Activated CD4-positive, alpha-beta T cell treated with anti-CD3 and anti-CD28 coated beads, Interleukin-2, Interleukin-4, amounts not matched to agents 100 ng/mL and 50 ng/mL, durations not matched to agents 16 hours and 8 hours (primary cell): ENCODE measurements at regions not wholly inside any gene's neighbourhood (a gene's known extent, or its start where the extent isn't known, plus 50 kb on each side); places are given as distances from the start of the nearest gene placed in this dataset.

Experiments used
- DNase-seq: peaks from one replicate; pipeline ENCODE4 v3.0.0-alpha.2; 2020; ENCODE audit warnings: low spot score

DNA sequence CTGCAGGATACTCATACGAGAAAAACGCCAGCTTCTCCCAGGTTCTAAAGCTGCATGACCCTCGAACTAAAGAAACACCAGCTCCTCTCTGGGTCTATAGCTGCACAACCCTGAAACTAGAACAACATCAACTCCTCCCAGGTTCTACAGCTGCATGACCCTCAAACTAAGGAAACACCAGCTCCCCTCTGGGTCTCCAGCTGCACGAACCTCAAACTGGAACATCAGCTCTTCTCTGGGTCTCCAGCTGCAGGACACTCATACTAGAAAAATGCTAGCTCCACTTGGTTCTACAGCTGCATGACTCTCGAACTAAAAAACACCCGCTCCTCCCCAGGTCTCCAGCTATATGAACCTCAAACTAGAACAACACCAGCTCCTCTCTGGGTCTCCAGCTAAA lies 811.1 kb downstream of the CDH9 start:
- no peak for DNase-seq

DNA sequence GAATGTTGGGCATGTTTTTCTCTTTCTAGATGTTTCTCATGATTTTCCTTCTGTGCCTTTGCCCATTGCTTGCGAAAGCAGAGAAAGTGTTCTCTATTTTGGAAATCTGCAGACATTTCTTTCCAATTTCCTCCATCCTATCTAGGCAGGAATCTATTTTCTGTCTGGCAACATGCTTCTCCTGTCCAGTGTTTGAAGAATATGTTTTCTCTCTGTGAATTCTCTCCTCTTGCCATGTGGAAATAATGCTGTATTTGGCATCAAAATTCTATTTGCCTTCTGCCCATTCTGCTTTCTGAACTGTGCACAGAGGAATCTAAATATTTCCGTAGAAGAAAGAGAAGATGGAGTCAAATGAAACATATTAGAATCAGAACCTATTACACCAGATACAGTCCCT lies 833.3 kb downstream of the CDH9 start:
- no peak for DNase-seq

DNA sequence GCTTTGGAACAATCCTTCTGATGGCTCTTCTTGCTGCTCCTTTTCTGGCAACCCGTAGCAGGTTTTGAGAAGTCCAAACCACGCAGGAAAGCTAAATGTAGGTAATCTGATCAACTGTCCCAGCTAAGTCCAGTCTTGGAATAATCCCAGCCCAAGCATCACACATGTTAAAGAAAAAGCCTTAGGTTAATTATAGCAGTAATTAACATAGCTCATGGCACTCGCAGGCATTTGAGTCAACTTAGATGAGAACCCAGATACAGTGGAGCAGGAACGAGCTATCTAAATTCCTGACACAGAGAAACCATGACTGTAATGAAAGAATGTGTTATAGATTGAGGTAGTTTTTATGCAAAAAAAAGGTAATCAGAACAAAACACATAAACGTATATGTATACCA lies 844.8 kb downstream of the CDH9 start:
- DNase-seq = no peak

DNA sequence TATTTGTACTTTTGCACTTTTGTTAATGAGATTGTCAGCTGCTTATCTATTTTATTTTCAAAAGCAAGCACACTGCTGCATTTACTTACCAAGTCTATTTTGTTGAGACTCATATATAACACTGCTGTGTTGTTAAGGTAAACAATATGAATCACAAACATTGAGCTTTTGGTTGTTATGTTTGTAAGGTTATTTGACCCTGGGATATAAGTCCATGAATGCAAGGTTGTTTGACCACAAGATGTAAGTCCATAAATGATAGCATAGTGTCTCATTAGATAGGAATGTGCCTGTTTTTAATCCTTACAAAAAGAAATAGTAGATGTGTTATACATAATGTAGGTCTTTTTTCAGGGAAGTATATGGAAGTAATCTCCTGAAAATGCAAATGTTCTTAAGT lies 845.9 kb downstream of the CDH9 start:
- no peak for DNase-seq

DNA sequence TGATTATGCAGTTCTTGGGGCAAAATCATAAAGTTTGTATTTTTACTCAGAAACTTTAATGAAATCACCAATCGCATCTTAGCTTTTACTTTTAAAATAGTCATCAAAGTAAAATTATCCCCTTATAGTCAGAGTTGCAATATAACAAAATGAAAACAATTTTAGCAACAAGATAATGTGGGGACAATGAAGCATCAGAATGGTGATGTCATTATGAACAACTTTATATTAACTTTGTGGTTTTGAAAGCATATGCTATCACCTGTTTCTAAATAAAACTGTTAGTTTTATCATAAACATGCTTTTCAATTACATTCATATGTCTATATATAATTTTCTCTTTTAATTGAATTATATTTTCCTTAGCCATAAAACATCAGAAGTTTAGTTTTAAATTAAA lies 856.8 kb downstream of the CDH9 start:
- no peak for DNase-seq

DNA sequence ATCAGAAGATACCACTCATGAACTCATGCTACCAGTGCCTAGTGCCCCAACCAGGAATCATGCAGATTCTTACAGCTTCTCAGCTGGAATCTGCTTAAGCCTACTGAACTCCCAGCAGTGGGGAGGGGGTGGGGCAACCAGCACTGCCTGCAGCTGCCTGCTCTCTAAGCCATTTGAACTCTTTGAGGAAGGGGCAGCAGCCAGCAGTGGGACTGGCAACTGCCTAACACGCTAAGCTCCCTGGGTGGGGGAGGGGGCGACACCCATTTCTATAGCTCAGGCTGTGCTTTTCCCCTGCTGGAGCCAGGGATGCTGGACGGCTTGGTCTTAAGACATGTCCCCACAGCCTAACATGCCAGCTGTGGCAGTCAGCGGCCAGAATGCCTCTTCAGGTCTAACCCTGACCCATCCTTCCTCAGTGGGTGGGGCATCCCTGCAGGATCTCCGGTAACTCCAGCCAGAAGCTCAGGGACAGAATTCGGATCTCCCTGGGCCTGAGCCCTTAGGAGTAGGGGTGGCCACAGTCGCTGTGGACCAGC lies 889.7 kb downstream of the CDH9 start:
- DNase-seq = no peak

DNA sequence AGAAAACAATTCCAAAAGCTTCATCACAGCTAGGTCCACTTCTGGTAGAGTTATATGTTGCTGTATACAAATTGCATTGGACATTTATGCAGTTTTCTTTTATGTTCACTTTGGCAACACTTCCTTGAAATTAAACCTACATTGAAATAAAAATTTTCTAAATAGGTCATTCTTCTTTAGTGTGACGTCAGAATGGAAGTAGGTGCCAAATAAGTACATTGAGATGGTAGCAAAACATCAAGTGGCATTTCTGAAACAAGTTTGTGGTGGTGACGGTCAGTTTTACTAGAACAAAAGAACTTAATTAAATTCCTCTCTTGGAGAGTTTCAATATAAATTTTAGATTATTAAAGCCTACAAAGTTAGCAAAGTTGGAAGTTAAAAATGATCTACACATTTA lies 895.1 kb downstream of the CDH9 start:
- no peak for DNase-seq

DNA sequence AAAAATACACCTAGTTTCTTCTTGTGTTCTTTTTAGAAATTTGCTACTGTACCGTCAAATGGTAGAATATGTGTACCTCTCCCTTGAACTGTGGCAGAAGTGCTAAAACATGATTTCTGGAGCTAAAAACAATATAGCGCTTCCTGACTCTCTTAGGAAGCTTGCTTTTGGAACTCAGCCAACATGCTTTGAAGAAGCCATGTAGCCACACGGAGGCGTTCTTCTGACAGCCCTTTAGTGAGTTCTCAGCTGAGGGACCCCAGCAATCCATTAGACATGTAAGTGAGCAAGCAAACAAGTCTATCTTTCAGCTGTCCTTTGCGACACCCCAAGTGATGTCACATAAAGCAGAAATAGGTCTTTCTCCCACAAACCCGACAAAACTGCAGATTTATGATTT lies 917.0 kb downstream of the CDH9 start:
- DNase-seq = no peak

DNA sequence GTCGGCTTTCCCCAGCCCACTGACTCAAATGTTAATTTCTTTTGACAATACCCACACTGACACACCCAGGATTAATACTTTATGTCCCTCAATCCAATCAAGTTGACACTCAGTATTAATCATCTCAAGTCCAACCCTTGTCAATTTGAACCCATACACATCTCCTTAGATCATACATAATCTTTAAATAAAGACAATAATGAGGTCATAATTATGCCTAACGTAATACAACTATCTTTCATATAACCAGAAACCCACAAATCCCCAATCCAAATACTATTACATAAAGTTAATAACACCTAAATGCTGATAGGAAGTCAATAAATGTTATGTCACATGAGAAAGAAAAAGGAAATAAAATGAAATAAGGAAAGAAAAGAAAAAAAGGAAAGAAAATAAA lies 934.2 kb downstream of the CDH9 start:
- no peak for DNase-seq

DNA sequence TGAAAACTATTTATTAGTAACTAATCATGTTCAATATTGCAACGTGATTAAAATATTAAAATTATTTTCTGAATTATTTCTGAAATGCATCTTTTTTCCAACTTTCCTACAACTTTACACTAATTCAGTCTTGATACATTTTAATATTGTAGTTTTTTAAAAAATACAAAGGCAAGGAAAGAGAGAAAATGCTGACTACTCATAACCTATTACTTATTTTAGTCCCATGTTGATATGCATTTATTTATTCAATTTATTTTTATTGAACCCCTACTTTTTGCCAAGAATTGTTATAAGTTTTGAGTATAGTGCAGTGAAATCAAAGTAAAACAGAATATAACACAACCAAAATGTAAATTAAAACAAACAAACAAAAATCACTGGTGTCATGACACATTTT lies 978.2 kb downstream of the CDH9 start:
- no peak for DNase-seq

DNA sequence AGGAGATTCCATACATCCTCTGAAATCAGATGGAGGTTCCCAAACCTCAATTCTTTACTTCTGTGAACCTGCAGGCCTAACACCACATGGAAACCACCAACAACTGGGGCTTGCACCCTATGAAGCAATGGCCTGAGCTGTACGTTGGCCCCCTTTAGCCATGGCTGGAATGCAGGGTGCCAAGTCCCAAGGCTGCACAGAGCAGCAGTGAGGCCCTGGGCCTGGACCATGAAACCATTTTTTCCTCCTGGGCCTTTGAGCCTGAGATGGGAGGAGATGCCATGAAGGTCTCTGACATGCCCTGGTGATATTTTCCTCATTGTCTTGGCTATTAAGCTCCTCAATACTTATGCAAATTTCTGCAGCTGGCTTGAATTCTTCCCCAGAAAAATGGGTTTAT lies 983.8 kb downstream of the CDH9 start:
- no peak for DNase-seq

DNA sequence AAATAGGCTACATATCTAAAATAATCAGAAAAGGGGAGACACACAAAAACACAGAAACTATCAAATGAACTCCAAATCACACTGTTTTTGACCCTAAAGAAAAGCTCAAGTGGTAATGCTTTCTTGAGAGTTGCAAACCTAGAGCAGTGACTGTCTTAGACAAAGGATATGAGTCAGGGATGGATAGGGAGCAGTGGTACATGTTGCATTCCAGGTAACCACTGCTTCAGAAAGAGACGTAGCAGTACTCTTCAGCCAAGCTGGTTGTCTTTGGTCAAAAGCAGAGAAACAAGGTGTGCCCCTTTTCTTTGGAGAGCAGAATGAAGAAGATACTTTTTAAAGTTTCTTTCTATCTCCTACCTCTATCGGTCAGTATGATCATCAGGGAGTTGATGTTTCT lies 1003.6 kb downstream of the CDH9 start:
- DNase-seq = no peak

DNA sequence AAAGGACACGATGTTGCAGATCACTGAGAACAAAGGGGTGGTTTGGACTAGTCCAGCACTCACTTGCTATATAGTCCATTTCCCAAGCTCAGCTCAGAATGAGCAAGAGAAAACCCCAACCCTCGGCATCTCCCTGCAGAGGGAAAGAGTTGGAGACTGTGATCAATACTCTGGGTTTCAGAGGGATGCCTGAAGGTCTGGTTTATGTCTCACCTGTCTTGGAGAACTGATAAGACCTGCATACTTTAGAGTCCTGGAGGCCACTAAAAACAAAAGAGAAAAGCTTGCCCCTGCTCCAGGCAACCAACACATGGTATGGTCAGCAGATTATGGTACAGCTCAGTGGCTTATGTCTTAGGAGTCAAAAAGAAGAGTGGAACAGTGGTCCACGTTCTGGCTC lies 1006.9 kb downstream of the CDH9 start:
- no peak for DNase-seq

DNA sequence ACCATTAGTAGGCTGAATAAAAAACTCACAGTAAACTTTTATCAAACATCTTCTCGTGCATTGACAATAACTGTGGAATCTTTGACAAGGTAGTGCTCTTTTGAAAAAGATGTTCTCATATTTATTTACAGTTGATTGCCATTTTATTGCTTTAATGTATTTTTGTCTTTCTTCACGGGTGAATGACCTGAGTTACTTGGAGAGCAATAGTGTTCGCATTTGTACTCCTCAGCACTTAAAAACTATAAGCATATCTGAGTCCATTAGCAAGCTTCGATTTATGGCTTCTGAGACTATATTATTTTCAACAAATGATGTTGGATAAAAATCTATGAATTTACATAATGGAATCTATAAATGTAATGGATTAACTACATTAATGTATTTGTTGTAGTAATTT lies 1012.3 kb downstream of the CDH9 start:
- DNase-seq = no peak

DNA sequence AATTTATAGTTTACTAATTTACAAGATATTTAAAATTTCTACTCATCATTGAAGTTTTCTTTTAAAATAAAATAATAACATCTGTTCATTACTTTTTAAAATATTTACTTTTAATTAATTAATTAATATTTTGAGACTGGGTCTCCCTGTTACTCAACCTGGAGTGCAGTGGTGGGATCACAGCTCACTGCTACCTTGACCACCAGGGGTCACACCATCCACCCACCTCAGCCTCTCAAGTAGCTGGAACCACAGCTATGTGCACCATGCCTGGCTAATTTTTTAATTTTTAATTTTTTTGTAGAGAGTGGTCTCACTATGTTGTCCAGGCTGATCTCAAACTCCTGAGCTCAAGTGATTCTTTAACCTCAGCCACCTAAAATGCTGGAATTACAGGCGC lies 1013.6 kb downstream of the CDH9 start:
- no peak for DNase-seq

DNA sequence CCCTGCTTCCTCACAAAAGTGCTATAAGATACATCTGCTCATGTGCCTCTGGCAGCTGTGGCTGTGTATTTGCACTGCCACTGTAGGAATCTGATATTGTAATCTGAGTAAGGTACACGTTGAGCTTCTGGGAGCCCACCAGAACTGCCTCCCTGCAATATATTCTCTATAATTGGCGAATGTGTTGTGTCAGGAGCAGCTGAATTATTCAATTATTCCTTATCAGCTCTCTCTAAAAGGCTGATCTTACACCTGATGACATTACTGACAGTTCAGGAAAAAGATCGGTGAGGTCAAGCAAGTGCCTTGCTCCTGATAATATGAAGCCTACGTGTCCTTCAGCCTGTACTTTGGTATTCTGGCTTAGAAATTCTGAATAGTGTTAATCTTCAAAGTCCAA lies 1015.0 kb downstream of the CDH9 start:
- DNase-seq = no peak

DNA sequence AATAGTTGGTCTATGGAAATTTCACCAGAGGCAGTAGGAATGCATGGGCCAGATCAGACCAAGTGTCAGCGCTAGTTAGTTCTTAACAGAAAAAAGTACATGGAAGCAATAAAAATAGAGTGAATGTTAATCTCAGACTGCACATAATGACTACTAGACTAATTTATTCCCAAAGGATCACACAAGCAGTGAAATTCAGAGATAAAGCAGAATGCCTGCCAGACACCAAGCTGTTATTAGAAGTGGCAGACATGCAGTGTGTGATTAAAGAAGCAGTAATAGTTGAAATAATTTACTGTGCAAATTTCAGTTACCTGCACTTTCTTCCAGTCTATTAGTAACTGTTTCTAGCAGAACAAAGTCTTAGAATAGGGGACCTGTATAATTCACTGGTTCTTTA lies 1024.2 kb downstream of the CDH9 start:
- no peak for DNase-seq

DNA sequence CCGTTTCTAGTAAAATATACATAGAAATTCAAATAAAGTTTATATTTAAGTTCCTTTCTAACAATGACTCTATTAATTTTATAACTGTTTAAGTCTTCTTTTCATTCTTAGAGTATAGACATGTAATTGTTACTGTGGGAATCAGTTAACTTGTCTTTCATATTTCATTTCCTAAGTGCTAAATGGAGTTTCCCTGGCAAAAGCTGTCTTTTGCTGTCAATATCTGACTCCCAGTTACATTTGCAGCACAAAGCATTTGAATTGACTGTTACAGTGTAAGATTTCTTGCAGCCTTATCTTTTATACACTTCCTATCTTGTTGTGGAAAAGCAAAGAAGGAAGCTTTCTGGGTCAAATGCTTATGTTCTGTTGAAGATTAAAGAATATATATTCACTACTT lies 1026.3 kb downstream of the CDH9 start:
- no peak for DNase-seq

DNA sequence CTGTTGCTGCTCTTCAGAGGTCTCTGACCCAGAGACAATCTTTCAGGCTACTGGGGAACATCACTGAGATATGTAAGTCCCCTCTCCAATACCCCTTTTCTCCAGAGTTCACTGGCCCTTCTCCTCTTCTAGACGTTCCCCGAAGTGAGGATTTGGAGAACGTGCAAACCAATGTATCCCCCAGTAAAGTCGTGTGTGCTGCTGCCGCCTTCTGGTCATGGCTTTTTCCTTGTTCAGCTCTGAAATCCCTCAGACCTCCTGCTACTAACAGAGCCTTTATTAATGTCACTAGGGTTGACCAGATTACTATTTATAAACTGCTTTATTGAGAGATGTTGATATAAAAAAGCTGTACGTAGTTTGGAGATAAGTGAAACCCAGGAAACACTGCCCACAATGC lies 1028.6 kb downstream of the CDH9 start:
- DNase-seq = no peak

DNA sequence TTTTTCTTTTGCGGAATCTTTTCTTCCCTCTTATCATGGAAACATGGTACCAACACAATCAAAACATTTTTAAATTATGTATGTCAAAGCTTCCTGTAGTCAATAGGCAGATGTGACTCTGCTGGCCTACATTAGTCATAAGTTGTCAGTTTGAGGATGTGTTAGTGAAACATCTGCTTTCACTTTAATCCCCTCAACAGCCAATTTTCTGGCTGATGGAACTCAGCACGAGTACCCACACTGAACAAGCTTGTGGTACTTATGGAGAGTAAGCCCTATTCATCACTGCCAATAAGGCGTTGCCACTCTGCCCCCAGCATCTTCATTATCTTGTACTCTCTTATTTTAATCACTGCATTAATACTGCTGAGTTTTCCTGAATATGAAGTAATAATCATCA lies 1034.4 kb downstream of the CDH9 start:
- no peak for DNase-seq

DNA sequence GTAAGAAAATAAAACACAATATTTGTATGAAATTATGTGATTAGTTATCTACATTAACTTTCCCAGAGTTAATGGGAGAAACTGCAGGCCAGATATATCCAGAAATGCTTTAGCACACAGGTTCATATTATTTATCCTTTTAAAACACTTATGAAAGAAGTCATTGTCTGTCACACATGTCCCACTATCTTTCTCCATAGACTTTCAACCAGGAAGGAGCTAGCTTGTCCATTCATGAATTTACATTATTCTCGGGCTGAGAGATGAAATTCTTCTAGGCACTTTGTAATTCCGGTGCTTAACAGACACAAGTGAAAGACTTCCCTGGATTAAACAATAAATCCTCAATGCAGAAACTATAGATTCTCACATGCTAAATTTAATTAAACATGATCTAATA lies 1043.2 kb downstream of the CDH9 start:
- DNase-seq = no peak

DNA sequence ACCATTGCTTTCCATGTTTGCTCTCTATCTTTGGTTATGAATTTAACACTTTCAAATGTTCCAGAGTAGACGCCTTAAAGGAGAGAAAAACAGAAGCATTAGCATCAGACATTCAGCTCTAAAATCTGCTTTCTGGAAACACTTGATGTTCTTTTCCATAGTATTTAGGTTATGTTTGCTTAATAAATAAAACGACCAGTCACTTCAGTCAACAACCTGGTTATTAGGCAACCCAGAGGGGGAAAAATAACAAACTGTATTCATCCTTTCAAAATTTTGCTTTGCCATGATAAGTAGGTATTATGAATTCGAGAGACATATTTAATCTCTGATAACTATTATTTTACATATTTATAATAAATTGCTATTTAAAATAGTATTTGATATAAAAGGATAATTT lies 1044.7 kb downstream of the CDH9 start:
- no peak for DNase-seq

DNA sequence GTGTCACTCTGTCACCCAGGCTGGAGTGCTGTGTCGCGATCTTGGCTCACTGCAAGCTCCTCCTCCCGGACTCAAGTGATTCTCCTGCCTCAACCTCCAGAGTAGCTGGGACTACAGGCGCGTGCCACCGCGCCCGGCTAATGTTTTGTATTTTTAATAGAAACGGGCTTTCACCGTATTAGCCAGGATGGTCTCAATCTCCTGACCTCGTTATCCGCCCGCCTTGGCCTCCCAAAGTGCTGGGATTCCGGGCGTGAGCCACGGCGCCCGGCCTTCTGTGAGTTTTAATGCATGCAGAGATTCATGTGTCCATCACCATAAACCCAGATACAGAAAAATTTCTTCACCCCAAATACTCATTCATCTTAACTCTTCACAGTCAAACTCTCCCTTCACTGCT lies 1046.7 kb downstream of the CDH9 start:
- no peak for DNase-seq

DNA sequence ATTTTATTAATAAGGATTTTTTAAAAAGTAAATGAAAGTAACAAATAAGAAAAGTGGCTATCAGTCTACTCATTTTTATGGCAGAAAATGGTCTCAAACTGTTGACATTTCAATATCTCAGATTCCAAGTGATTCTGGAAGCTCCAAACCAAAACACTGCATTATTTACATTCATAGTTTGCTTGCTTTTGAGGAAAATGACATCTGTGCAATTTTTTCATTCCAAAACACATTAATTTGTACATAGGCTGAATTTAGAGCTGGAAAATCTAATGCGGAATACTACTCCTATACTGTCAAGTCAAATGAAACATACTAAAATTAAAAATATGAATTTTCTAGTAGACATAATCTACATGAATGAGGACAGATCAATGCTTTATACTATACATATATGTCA lies 1047.6 kb downstream of the CDH9 start:
- DNase-seq = no peak

DNA sequence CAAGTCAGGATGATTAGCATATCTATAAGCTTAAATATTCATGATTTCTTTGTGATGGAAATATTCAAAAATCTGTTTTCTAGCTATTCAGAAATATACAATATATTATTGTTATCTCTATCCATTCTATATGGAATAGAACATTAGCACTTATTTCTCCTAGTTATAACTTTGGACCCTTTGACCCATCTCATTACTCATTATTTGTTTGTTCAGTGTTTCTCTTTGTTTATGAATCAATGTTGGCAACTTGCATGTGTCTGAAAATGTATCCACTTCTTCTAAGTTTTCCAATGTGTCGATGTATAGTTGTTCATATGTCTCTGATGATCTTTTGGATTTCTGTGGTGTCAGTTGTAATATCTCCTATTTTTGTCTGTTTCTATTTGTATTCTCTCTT lies 1059.3 kb downstream of the CDH9 start:
- DNase-seq = no peak
